IPS-18c (cell line): ENCODE measurements at regions not wholly inside any gene's neighbourhood (a gene's known extent, or its start where the extent isn't known, plus 50 kb on each side); places are given as distances from the start of the nearest gene placed in this dataset.

ENCODE experiments used
- H3K4me3 ChIP-seq: 2 replicates; pipeline ENCODE4 v1.7.0; 2013; ENCODE audit warnings: low read depth, mild to moderate bottlenecking, low read length, moderate library complexity; ENCODE audit not compliant: insufficient read depth
- H3K9me3 ChIP-seq: one replicate; pipeline ENCODE4 v1.6.1; 2013; ENCODE audit warnings: mild to moderate bottlenecking, low read length, moderate library complexity; ENCODE audit not compliant: control insufficient read depth, insufficient read depth

GRCh38 chrX:20325786-20326388 lies 59.2 kb upstream of the RPS6KA3 start:
- Histone ChIP-seq H3K4me3 (no peak overlapping the region), H3K9me3 (no peaks in the 10 kb centered on the region)

- Histone ChIP-seq H3K4me3 (no peak overlapping the region), H3K9me3 (no peaks in the 10 kb centered on the region)
Measured at GRCh38 chrX:20322887-20323286, 56.2 kb upstream of the RPS6KA3 start.

GRCh38 chrX:20320461-20321159 lies 53.9 kb upstream of the RPS6KA3 start:
- Histone ChIP-seq H3K9me3 (no peaks in the 10 kb centered on the region), H3K4me3 (no peak overlapping the region)

- Histone ChIP-seq H3K4me3 (no peak overlapping the region), H3K9me3 (no peaks in the 10 kb centered on the region)
Measured at GRCh38 chrX:20319054-20319453, 52.3 kb upstream of the RPS6KA3 start.

GRCh38 chrX:20317873-20318272 lies 51.2 kb upstream of the RPS6KA3 start:
- Histone ChIP-seq H3K4me3 (no peak overlapping the region; the same call in 1 of the 2 replicates), H3K9me3 (no peaks in the 10 kb centered on the region)
